HG03469 (cell line): ENCODE measurements at regions not wholly inside any gene's neighbourhood (a gene's known extent, or its start where the extent isn't known, plus 50 kb on each side); places are given as distances from the start of the nearest gene placed in this dataset.

Experiments used
- ATAC-seq: cut with Tn5 transposase; IDR thresholded peaks from one replicate; pipeline ENCODE4 v1.9.1; 2021; ENCODE audit warnings: mild to moderate bottlenecking, moderate library complexity, moderate number of reproducible peaks; ENCODE audit not compliant: unreplicated experiment

GRCh38 chr11:24298146-24298545 is 198.7 kb upstream of the LUZP2 start:
- ATAC-seq: no peak

DNA sequence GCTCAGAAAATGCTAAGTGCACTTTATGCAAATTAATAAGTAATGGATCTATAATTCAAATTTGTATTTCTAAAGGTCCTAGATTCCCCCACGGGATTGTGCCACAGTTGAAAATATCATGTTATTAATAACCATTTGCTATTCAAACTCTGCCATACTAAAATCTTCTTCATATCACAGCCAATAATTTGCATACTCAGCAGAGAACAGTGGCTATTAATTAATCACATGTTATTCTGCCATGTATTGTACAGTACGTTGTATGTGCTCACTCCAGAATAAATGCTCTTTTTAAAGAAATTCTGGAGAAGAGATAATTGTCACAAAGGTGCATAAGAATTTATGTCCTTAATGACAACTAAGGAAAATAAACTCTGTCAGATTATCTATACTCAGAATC is 184.9 kb upstream of the LUZP2 start:
- ATAC-seq: no peak

DNA sequence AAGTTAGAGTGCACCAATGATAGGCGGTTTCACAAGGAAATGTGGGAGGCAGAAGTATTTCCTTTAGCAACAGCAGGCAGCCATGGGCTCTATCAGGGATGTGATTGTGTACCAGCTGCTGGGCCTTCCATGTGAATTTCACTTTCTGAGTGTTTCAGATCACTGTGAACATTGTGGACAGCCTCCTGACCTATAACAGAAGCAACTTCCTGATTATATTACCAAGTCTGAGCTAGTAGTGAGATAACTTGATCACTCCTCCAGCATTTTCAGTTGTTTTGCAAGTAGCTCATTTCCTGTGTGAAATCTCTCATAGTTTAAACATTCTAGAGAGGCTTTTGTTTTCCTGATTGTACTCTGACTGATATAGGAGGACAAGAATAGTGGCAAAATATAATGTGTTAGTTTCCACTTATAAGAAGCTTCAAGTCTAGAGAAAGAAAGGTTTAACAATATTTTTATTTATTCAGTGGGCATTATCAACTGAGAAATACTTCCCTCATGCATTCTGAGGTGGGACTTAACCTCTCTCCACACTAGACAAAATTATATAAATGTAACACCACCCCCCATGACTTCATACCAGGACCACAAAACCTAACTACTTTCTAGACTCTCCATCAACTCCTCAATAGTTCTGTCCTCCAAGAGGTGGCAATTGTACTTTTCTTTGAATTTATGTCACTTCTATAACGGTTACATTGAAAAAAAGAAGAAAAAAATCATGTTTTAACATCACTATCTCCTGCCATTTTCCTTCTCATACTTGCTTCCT is 184.2 kb upstream of the LUZP2 start:
- ATAC-seq: no peak

- no peak for ATAC-seq
Observed at GRCh38 chr11:24321229-24321628, 175.6 kb upstream of the LUZP2 start.

- ATAC-seq: no peak
Observed at GRCh38 chr11:24324211-24324610, 172.6 kb upstream of the LUZP2 start.

DNA sequence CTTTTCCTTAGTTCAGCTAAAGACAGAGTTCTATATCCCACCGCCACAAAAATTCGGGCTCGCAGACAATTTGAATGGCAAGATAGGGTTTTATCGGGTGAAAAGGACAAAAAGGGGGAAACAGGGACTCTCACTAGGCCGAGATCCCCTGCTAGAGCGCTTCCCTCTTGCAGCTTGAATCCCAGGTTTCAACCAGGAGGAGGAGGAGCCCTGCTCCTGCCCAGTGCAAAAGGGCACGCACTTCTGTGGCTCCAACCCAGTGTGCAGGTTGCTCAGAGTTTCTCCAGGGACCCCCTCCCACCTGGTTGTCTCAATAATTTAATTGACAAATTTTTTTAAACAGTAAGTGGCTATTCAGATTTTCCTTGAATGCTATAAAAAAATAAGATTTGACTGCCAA is 152.6 kb upstream of the LUZP2 start:
- no peak for ATAC-seq

DNA sequence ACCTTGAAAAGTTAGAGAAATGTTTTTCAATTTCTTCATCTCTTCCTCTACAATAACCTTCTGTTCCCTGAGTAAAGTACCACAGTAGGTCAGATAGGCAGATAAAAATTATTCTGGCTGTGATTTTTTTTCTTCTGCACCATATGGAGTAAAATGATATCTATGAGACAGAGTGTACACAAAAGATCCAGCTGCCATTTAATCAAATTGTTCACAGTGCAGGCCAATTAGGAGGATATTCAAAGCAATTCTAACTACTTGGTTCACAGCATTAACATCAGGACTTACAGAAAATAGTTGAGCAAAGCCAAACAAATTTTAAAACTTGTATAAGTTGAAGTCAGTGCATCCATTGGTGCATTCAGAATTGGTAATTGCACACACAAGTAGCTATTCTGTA is 147.9 kb upstream of the LUZP2 start:
- ATAC-seq: no peak

DNA sequence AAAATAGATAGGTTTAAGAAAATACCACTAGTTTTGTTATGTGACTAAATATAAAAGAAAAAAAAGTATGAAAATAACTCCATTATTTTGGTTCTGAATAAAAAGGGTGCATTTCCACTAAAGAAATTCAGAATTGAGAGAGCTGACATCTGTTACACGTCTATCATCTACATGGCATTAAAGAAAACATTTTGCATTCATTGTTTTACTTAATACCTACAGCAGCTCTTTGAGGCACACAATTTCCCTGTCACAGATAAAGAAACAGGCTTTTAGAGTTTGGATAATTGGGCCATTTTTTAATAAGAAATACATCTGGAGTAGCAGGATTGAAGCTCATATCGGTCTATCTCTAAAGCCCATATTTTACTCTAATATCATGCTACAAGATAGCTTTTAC is 145.7 kb upstream of the LUZP2 start:
- ATAC-seq: no peak

- ATAC-seq: no peak
Observed at GRCh38 chr11:24356501-24356900, 140.4 kb upstream of the LUZP2 start.

DNA sequence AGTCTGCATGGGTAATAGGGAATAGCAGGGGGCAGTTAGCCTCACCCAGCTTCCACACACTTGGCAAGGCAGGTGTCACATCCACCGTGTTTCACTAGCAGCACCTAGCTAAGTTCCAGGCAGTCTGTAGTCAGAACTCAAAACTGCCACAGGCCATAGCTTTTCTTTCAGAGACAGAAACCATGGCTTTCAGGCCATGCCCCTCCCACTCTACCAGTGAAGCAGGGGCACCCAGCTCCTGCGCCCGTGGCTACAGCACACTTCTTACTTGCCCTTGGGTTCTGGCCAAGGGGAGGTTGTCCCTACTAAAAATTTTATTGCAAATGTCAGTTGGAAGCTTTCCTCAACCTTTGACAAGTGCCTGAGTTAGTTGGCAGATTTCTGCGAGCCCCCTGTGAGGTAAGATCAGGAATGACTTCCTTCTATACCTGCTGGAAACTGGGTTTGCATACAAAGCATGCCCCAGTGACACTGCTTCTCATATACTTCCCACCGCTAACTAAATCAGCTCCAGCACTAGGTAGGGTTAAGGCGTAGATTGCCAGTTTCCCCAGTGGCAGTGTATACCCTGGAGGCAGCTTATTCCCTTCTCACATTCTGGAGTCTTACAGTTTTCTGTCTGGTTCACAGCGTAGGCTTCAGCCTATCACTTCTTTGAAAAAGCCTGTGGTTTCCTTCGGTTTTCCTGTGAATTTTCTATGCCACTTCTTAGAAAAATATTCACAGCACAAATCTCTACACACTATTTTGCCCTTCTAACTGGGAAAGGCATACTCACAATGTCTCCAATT is 139.0 kb upstream of the LUZP2 start:
- ATAC-seq: no peak

DNA sequence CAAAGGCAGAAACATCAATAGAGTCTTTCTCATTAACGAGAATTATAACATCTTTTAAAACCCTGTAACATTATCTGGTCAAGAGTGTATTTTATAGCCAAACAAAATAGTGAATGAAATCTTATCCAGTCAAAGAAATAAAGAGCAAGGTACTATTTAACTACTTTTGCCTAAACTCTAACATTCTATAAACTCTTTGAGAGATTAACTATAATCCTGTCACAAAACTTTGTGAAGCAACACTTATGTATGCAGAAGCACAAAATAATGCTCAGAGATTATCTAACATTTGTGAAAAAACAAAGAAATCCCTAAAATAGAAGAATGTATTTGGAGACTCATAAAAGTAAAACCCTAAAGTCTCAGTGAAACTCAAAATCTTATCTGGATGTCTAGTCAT is 124.4 kb upstream of the LUZP2 start:
- ATAC-seq: no peak

- no peak for ATAC-seq
Observed at GRCh38 chr11:24373516-24373915, 123.3 kb upstream of the LUZP2 start.

- no peak for ATAC-seq
Observed at GRCh38 chr11:24375351-24375750, 121.5 kb upstream of the LUZP2 start.

GRCh38 chr11:24375931-24376330 is 120.9 kb upstream of the LUZP2 start:
- ATAC-seq: no peak

GRCh38 chr11:24383137-24383536 is 113.7 kb upstream of the LUZP2 start:
- no peak for ATAC-seq

DNA sequence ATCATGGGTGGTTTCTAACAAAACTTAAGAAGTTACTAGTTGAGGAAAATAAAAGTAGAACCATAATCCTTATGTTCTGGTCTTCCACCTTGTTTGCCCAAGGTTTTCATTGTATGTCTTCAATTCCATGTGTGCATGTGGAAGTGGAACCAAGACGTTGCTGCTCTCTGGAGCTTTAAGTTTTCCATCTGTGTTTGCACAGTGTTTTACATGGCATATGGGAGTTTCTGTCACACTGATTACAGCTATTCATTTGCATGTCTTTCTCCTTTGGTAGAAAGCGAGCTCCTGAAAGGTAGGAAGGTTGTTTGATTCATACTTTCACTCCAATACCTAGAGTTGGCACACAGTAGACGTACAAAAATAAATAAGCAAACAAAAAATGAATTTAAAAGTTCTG is 112.6 kb upstream of the LUZP2 start:
- no peak for ATAC-seq

GRCh38 chr11:24386546-24387397 is 110.1 kb upstream of the LUZP2 start:
- ATAC-seq: no peak

DNA sequence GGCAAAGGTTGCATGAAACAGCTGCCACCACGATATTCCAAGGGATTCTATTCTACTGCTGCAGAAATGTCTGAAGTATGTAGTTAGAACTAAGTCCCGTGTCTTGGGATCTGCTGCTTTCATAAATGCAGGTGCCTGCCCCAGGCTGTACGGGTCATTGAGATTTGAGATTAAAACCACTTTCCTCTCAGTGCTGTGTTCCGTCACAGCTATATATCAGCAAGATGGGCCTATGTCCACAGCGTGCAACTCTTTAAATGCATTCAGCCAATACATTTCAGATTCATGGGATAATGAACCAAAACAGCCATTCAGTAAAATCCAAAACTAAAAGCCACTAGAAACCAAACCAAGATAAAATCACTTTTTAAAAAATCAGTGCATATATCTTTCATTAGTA is 107.3 kb upstream of the LUZP2 start:
- ATAC-seq: no peak

GRCh38 chr11:24390016-24390415 is 106.8 kb upstream of the LUZP2 start:
- ATAC-seq: no peak

- ATAC-seq: no peak
Observed at GRCh38 chr11:24390762-24391161, 106.1 kb upstream of the LUZP2 start.

GRCh38 chr11:24391167-24391566 is 105.7 kb upstream of the LUZP2 start:
- no peak for ATAC-seq
